HG03378 (cell line): ENCODE measurements at regions not wholly inside any gene's neighbourhood (a gene's known extent, or its start where the extent isn't known, plus 50 kb on each side); places are given as distances from the start of the nearest gene placed in this dataset.
"Not testable (repeated sequence)": the region's sequence is repeated elsewhere in the genome, so short reads cannot be mapped to it uniquely, and the experiment has no call there.

Experiments used
- ATAC-seq: cut with Tn5 transposase; IDR thresholded peaks from one replicate; pipeline ENCODE4 v1.9.1; 2021; ENCODE audit warnings: mild to moderate bottlenecking, moderate library complexity; ENCODE audit not compliant: unreplicated experiment

GRCh38 chr2:210860276-210860675 lies 303.9 kb downstream of the CPS1 start:
- ATAC-seq, result no peak

- no peak for ATAC-seq
Observed at GRCh38 chr2:210861038-210861665, 304.8 kb downstream of the CPS1 start.

GRCh38 chr2:210862283-210863065 lies 306.1 kb downstream of the CPS1 start:
- no peak for ATAC-seq

- no peak for ATAC-seq
Observed at GRCh38 chr2:210863283-210863682, 306.9 kb downstream of the CPS1 start.

GRCh38 chr2:210871566-210871965 lies 315.2 kb downstream of the CPS1 start:
- not testable (repeated sequence) for ATAC-seq

GRCh38 chr2:210873631-210874030 lies 317.2 kb downstream of the CPS1 start:
- peak; percentile 61 for ATAC-seq

GRCh38 chr2:210884227-210884626 lies 327.8 kb downstream of the CPS1 start:
- ATAC-seq, result no peak

- no peak for ATAC-seq
Observed at GRCh38 chr2:210888035-210888434, 331.6 kb downstream of the CPS1 start.

- no peak for ATAC-seq
Observed at GRCh38 chr2:210895132-210895531, 338.7 kb downstream of the CPS1 start.

GRCh38 chr2:210899131-210899530 lies 342.7 kb downstream of the CPS1 start:
- ATAC-seq, result no peak

- no peak for ATAC-seq
Observed at GRCh38 chr2:210901326-210901725, 344.9 kb downstream of the CPS1 start.

GRCh38 chr2:210912779-210913178 lies 356.4 kb downstream of the CPS1 start:
- no peak for ATAC-seq

- ATAC-seq, result no peak
Observed at GRCh38 chr2:210913461-210913860, 357.1 kb downstream of the CPS1 start.

GRCh38 chr2:210915912-210916311 lies 359.5 kb downstream of the CPS1 start:
- ATAC-seq, result no peak

- no peak for ATAC-seq
Observed at GRCh38 chr2:210917465-210917864, 361.1 kb downstream of the CPS1 start.

GRCh38 chr2:210919128-210919527 lies 362.7 kb downstream of the CPS1 start:
- ATAC-seq, result no peak

GRCh38 chr2:210922419-210922818 lies 366.0 kb downstream of the CPS1 start:
- no peak for ATAC-seq

GRCh38 chr2:210928714-210929113 lies 372.3 kb downstream of the CPS1 start:
- ATAC-seq, result no peak

GRCh38 chr2:210938228-210938627 lies 381.8 kb downstream of the CPS1 start:
- ATAC-seq, result no peak

GRCh38 chr2:210946395-210946794 lies 390.0 kb downstream of the CPS1 start:
- ATAC-seq, result no peak

GRCh38 chr2:210950434-210951060 lies 394.1 kb downstream of the CPS1 start:
- not testable (repeated sequence) for ATAC-seq

- ATAC-seq, result no peak
Observed at GRCh38 chr2:210954386-210954907, 398.0 kb downstream of the CPS1 start.
